HUES48 (cell line): ENCODE measurements at regions not wholly inside any gene's neighbourhood (a gene's known extent, or its start where the extent isn't known, plus 50 kb on each side); places are given as distances from the start of the nearest gene placed in this dataset.

Experiments used
- H3K27ac ChIP-seq: one replicate; pipeline ENCODE4 v1.7.0; 2013; ENCODE audit warnings: low read depth, low read length, inconsistent platforms
- H3K27me3 ChIP-seq: 2 replicates; pipeline ENCODE4 v1.6.1; 2013; ENCODE audit warnings: mild to moderate bottlenecking, low read length; ENCODE audit not compliant: control insufficient read depth, insufficient read depth
- H3K36me3 ChIP-seq: 2 replicates; pipeline ENCODE4 v1.6.1; 2013; ENCODE audit warnings: low read length; ENCODE audit not compliant: control insufficient read depth, insufficient read depth
- H3K4me1 ChIP-seq: 2 replicates; pipeline ENCODE4 v1.6.1; 2013; ENCODE audit warnings: mild to moderate bottlenecking, low read length; ENCODE audit not compliant: control insufficient read depth, insufficient read depth
- H3K4me3 ChIP-seq: 2 replicates; pipeline ENCODE4 v1.5.1; 2013; ENCODE audit warnings: mild to moderate bottlenecking, low read depth, low read length
- H3K9ac ChIP-seq: 2 replicates; pipeline ENCODE4 v1.6.1; 2013; ENCODE audit warnings: mild to moderate bottlenecking, low read depth, low read length, moderate library complexity
- H3K9me3 ChIP-seq: 2 replicates; pipeline ENCODE4 v1.6.1; 2013; ENCODE audit warnings: low read length; ENCODE audit not compliant: control insufficient read depth, insufficient read depth

GRCh38 chr5:124260921-124261515, 485.4 kb downstream of the ZNF608 start:
- Histone ChIP-seq H3K4me1 (peaks cover 48% of the 10 kb centered on the region), H3K27me3 (no peaks in the 10 kb centered on the region), H3K9me3 (no peaks in the 10 kb centered on the region), H3K36me3 (no peaks in the 10 kb centered on the region), H3K27ac (no peak overlapping the region), H3K9ac (no peak overlapping the region), H3K4me3 (no peak overlapping the region)

- Histone ChIP-seq H3K4me1 (peaks cover 34% of the 10 kb centered on the region), H3K9ac (no peak overlapping the region), H3K27ac (no peak overlapping the region), H3K4me3 (no peak overlapping the region), H3K27me3 (no peaks in the 10 kb centered on the region), H3K9me3 (no peaks in the 10 kb centered on the region), H3K36me3 (no peaks in the 10 kb centered on the region)
Measured at GRCh38 chr5:124259017-124259416, 487.4 kb downstream of the ZNF608 start.

- Histone ChIP-seq H3K9ac (no peak overlapping the region), H3K27ac (no peak overlapping the region), H3K4me1 (peaks cover 14% of the 10 kb centered on the region), H3K36me3 (no peaks in the 10 kb centered on the region), H3K27me3 (no peaks in the 10 kb centered on the region), H3K4me3 (no peak overlapping the region), H3K9me3 (no peaks in the 10 kb centered on the region)
Measured at GRCh38 chr5:124257048-124257447, 489.4 kb downstream of the ZNF608 start.

- H3K27me3 ChIP-seq, result no peaks in the 10 kb centered on the region
- H3K9me3 ChIP-seq, result peaks cover 7% of the 10 kb centered on the region; the same call in 1 of the 2 replicates
- H3K27ac ChIP-seq, result no peak overlapping the region
- no peaks in the 10 kb centered on the region for H3K4me1 ChIP-seq
- H3K4me3 ChIP-seq, result no peak overlapping the region
- H3K9ac ChIP-seq, result no peak overlapping the region
- H3K36me3 ChIP-seq, result no peaks in the 10 kb centered on the region
Measured at GRCh38 chr5:124253203-124253810, 493.1 kb downstream of the ZNF608 start.

- H3K36me3 ChIP-seq, result no peaks in the 10 kb centered on the region
Measured at GRCh38 chr5:124252747-124253146, 493.7 kb downstream of the ZNF608 start.

GRCh38 chr5:124252191-124252638, 494.2 kb downstream of the ZNF608 start:
- no peaks in the 10 kb centered on the region for H3K36me3 ChIP-seq
- no peak overlapping the region for H3K4me3 ChIP-seq
- no peaks in the 10 kb centered on the region for H3K27me3 ChIP-seq
- no peak overlapping the region for H3K27ac ChIP-seq
- peaks cover 9% of the 10 kb centered on the region for H3K9me3 ChIP-seq
- H3K4me1 ChIP-seq, result no peaks in the 10 kb centered on the region
- H3K9ac ChIP-seq, result no peak overlapping the region

More at GRCh38 chr5:124252747-124253146, 493.7 kb downstream of the ZNF608 start:
- H3K4me1 ChIP-seq, result no peaks in the 10 kb centered on the region
- no peak overlapping the region for H3K9ac ChIP-seq
- H3K4me3 ChIP-seq, result no peak overlapping the region
- no peaks in the 10 kb centered on the region for H3K27me3 ChIP-seq
- H3K27ac ChIP-seq, result no peak overlapping the region
- H3K9me3 ChIP-seq, result peaks cover 7% of the 10 kb centered on the region; the same call in 1 of the 2 replicates

- Histone ChIP-seq H3K36me3 (no peaks in the 10 kb centered on the region), H3K4me1 (no peaks in the 10 kb centered on the region), H3K27me3 (no peaks in the 10 kb centered on the region), H3K27ac (no peak overlapping the region), H3K9ac (no peak overlapping the region), H3K4me3 (no peak overlapping the region), H3K9me3 (peaks cover 52% of the 10 kb centered on the region)
Measured at GRCh38 chr5:124245276-124245675, 501.2 kb downstream of the ZNF608 start.

- Histone ChIP-seq H3K4me3 (no peak overlapping the region), H3K4me1 (peaks cover 18% of the 10 kb centered on the region), H3K27me3 (no peaks in the 10 kb centered on the region), H3K36me3 (no peaks in the 10 kb centered on the region), H3K9me3 (peaks cover 29% of the 10 kb centered on the region), H3K9ac (no peak overlapping the region), H3K27ac (no peak overlapping the region)
Measured at GRCh38 chr5:124240732-124241131, 505.7 kb downstream of the ZNF608 start.

- H3K4me3 ChIP-seq, result no peak overlapping the region
- peaks cover 18% of the 10 kb centered on the region for H3K9me3 ChIP-seq
- H3K36me3 ChIP-seq, result no peaks in the 10 kb centered on the region
- H3K9ac ChIP-seq, result no peak overlapping the region
- H3K4me1 ChIP-seq, result peaks cover 28% of the 10 kb centered on the region
- H3K27me3 ChIP-seq, result no peaks in the 10 kb centered on the region
- no peak overlapping the region for H3K27ac ChIP-seq
Measured at GRCh38 chr5:124239572-124239971, 506.9 kb downstream of the ZNF608 start.

- H3K27ac ChIP-seq, result no peak overlapping the region
- H3K9ac ChIP-seq, result no peak overlapping the region
- H3K36me3 ChIP-seq, result no peaks in the 10 kb centered on the region
- H3K4me1 ChIP-seq, result peaks cover 40% of the 10 kb centered on the region
- no peaks in the 10 kb centered on the region for H3K27me3 ChIP-seq
- H3K4me3 ChIP-seq, result no peak overlapping the region
- peaks cover 7% of the 10 kb centered on the region; the same call in 1 of the 2 replicates for H3K9me3 ChIP-seq
Measured at GRCh38 chr5:124238350-124238749, 508.1 kb downstream of the ZNF608 start.

- Histone ChIP-seq H3K27me3 (no peaks in the 10 kb centered on the region), H3K9me3 (no peaks in the 10 kb centered on the region), H3K27ac (no peak overlapping the region), H3K4me3 (no peak overlapping the region), H3K9ac (no peak overlapping the region), H3K4me1 (peaks cover 41% of the 10 kb centered on the region), H3K36me3 (no peaks in the 10 kb centered on the region)
Measured at GRCh38 chr5:124237206-124237695, 509.2 kb downstream of the ZNF608 start.
